HG03097 (cell line): ENCODE measurements at regions not wholly inside any gene's neighbourhood (a gene's known extent, or its start where the extent isn't known, plus 50 kb on each side); places are given as distances from the start of the nearest gene placed in this dataset.
"Not testable (repeated sequence)": the region's sequence is repeated elsewhere in the genome, so short reads cannot be mapped to it uniquely, and the experiment has no call there.

Experiments
- ATAC-seq: cut with Tn5 transposase; IDR thresholded peaks from one replicate; pipeline ENCODE4 v1.9.1; 2021; ENCODE audit not compliant: unreplicated experiment, low FRiP score

- ATAC-seq: no peak
Measured at GRCh38 chr12:58670623-58671022, 249.7 kb downstream of the LRIG3 start.

- no peak for ATAC-seq
Measured at GRCh38 chr12:58671196-58671595, 249.1 kb downstream of the LRIG3 start.

- no peak for ATAC-seq
Measured at GRCh38 chr12:58673021-58673420, 247.3 kb downstream of the LRIG3 start.

- not testable (repeated sequence) for ATAC-seq
Measured at GRCh38 chr12:58677833-58678232, 242.5 kb downstream of the LRIG3 start.

GRCh38 chr12:58678753-58679152 lies 241.6 kb downstream of the LRIG3 start:
- ATAC-seq: no peak

- no peak for ATAC-seq
Measured at GRCh38 chr12:58681730-58682129, 238.6 kb downstream of the LRIG3 start.

GRCh38 chr12:58695263-58695662 lies 225.0 kb downstream of the LRIG3 start:
- ATAC-seq: no peak

GRCh38 chr12:58701536-58701935 lies 218.8 kb downstream of the LRIG3 start:
- ATAC-seq: no peak

- ATAC-seq: no peak
Measured at GRCh38 chr12:58703866-58704265, 216.4 kb downstream of the LRIG3 start.

- not testable (repeated sequence) for ATAC-seq
Measured at GRCh38 chr12:58704770-58705169, 215.5 kb downstream of the LRIG3 start.

- no peak for ATAC-seq
Measured at GRCh38 chr12:58710901-58711300, 209.4 kb downstream of the LRIG3 start.

- ATAC-seq: no peak
Measured at GRCh38 chr12:58711974-58712373, 208.3 kb downstream of the LRIG3 start.

- no peak for ATAC-seq
Measured at GRCh38 chr12:58712976-58713375, 207.3 kb downstream of the LRIG3 start.

- no peak for ATAC-seq
Measured at GRCh38 chr12:58719161-58719560, 201.1 kb downstream of the LRIG3 start.

- ATAC-seq: no peak
Measured at GRCh38 chr12:58720421-58720820, 199.9 kb downstream of the LRIG3 start.

- no peak for ATAC-seq
Measured at GRCh38 chr12:58725400-58726105, 194.8 kb downstream of the LRIG3 start.

- no peak for ATAC-seq
Measured at GRCh38 chr12:58727521-58727920, 192.8 kb downstream of the LRIG3 start.

- ATAC-seq: no peak
Measured at GRCh38 chr12:58728397-58728796, 191.9 kb downstream of the LRIG3 start.

GRCh38 chr12:58731096-58731495 lies 189.2 kb downstream of the LRIG3 start:
- ATAC-seq: no peak

- ATAC-seq: no peak
Measured at GRCh38 chr12:58732894-58733293, 187.4 kb downstream of the LRIG3 start.

- no peak for ATAC-seq
Measured at GRCh38 chr12:58741226-58741625, 179.1 kb downstream of the LRIG3 start.

GRCh38 chr12:58745348-58746125 lies 174.8 kb downstream of the LRIG3 start:
- ATAC-seq: no peak
